Dendritic cell treated with granulocyte-macrophage colony-stimulating factor and Interleukin-4, amounts not matched to agents 40 ng/mL and 50 ng/mL, for 4 days (primary cell): ENCODE measurements at regions not wholly inside any gene's neighbourhood (a gene's known extent, or its start where the extent isn't known, plus 50 kb on each side); places are given as distances from the start of the nearest gene placed in this dataset.

Experiments used
- H3K27ac Mint-ChIP-seq: one replicate; pipeline ENCODE4 v1.8.0; 2022; ENCODE audit warnings: mild to moderate bottlenecking, mixed read lengths
- H3K27me3 Mint-ChIP-seq: one replicate; pipeline ENCODE4 v1.8.0; 2022; ENCODE audit warnings: mild to moderate bottlenecking, mixed read lengths
- H3K36me3 Mint-ChIP-seq: one replicate; pipeline ENCODE4 v1.8.0; 2022; ENCODE audit warnings: low read depth, mixed read lengths
- H3K4me1 Mint-ChIP-seq: one replicate; pipeline ENCODE4 v1.8.0; 2022; ENCODE audit warnings: low read depth, mixed read lengths
- H3K4me3 Mint-ChIP-seq: one replicate; pipeline ENCODE4 v1.8.0; 2022; ENCODE audit warnings: mild to moderate bottlenecking, moderate library complexity, mixed read lengths
- H3K9me3 Mint-ChIP-seq: one replicate; pipeline ENCODE4 v1.8.0; 2022; ENCODE audit warnings: mixed read lengths
- intact Hi-C: fragments of 100-400 bp; cut with micrococcal nuclease; formaldehyde crosslinking; loops from one replicate; pipeline ENCODE4 v1.15.0; 2022

DNA sequence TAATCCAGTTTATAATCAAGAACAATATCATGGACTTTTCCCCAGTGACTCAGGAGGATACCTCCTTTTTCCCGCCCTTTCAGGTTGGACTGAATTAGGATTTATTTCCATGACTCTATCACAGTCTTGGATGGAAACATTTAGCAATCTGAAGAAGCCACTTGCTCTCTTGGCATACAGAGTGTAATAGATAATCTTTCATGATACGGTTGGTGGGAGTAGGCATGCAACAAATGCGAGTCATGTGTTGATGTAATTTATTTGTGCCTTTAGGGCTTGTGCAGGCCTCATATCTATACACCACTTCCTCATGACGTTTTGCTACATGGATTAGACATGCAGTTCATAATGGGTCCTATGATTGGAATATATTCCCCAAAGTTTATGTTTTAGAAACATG, 54.2 kb upstream of the MCTP2 start:
- intact Hi-C loops, result loop anchor here (5.0 to 10.0 kb wide), 2 partner anchors 50 to 118 kb away; no protein-coding TSS in a partner anchor
- peaks cover 24% of the 10 kb centered on the region for H3K9me3 Mint-ChIP-seq
- H3K4me1 Mint-ChIP-seq, result peaks cover 43% of the 10 kb centered on the region
- H3K27me3 Mint-ChIP-seq, result peaks cover 30% of the 10 kb centered on the region
- no peak overlapping the region for H3K27ac Mint-ChIP-seq
- H3K36me3 Mint-ChIP-seq, result peaks cover 6% of the 10 kb centered on the region
- no peak overlapping the region for H3K4me3 Mint-ChIP-seq

DNA sequence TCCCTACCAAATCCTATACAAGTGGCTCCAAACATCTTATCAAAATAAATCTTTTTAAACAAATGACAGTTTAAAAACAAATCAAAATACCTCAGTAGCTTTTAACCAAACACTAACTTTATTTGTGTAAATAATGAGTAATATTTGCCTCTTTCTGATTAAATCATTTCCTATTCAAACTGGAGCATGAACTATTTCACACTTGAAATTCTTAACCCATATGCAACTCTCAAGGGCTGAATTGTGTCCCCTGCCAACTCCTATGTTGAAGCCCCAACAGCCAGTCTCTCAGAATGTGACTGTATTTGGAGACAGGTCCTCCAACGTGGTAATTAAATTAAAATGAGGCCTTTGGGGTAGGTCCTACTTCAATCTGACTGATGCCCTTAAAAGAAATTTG, 55.9 kb upstream of the MCTP2 start:
- Mint-ChIP-seq H3K4me1 (peaks cover 49% of the 10 kb centered on the region), H3K4me3 (no peak overlapping the region), H3K27me3 (peaks cover 30% of the 10 kb centered on the region), H3K27ac (no peak overlapping the region), H3K36me3 (peaks cover 12% of the 10 kb centered on the region), H3K9me3 (peaks cover 32% of the 10 kb centered on the region)
- intact Hi-C loops, result loop anchor here (5.0 to 10.0 kb wide), 2 partner anchors 52 to 119 kb away; no protein-coding TSS in a partner anchor

DNA sequence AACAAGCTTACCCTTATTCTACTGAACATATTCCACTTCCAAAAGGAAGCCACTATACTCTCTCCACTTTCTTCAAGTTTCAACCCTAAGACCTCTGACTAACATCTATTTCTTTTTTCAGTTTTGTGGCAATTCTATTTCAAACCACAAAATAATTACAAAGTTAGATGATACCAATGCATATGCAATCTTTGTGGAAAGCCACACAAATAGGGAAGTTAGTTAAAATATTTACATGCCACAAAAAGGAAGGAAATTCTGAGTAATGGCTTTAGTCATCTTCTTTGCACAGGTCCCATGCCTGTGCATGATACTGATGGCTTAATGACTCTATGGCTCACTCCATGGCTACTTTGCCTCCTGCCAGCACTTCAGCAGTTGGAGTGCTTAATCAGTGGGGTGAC, 57.0 kb upstream of the MCTP2 start:
- intact Hi-C loops, result loop anchor here (10.0 kb wide), 1 partner anchor 120 kb away; no protein-coding TSS in a partner anchor
- H3K9me3 Mint-ChIP-seq, result peaks cover 32% of the 10 kb centered on the region
- H3K27me3 Mint-ChIP-seq, result peaks cover 38% of the 10 kb centered on the region
- peaks cover 12% of the 10 kb centered on the region for H3K36me3 Mint-ChIP-seq
- peak overlapping the region; percentile 78 for H3K27ac Mint-ChIP-seq
- peak overlapping the region; percentile 22 for H3K4me3 Mint-ChIP-seq
- peaks cover 49% of the 10 kb centered on the region for H3K4me1 Mint-ChIP-seq

DNA sequence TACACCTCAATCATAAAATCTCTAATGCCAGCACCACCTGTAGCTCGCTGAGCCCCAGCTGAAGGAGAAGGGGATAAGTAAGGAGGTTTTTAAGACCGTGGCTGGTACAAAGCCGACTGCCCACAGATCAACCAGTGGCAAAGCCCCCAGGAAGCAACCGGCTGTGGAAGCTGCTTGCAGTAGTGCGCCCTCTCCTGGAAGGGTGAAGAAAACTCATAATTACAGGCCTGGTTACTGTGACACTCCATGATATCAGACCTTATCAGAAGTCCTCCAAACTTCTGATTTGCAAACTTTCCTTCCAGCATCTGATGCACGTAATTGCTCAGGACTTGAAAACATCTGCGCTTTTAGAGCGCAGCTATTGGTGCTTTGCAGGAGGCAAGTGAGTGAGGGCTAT, 63.1 kb upstream of the MCTP2 start:
- peaks cover 7% of the 10 kb centered on the region for H3K36me3 Mint-ChIP-seq
- H3K4me3 Mint-ChIP-seq, result no peak overlapping the region
- peaks cover 29% of the 10 kb centered on the region for H3K4me1 Mint-ChIP-seq
- intact Hi-C loops, result loop anchor here (5.0 to 10.0 kb wide), 3 partner anchors 64 to 427 kb away; partner anchors contain the start of gene MCTP2
- peaks cover 24% of the 10 kb centered on the region for H3K27me3 Mint-ChIP-seq
- H3K9me3 Mint-ChIP-seq, result peaks cover 28% of the 10 kb centered on the region
- H3K27ac Mint-ChIP-seq, result no peak overlapping the region

DNA sequence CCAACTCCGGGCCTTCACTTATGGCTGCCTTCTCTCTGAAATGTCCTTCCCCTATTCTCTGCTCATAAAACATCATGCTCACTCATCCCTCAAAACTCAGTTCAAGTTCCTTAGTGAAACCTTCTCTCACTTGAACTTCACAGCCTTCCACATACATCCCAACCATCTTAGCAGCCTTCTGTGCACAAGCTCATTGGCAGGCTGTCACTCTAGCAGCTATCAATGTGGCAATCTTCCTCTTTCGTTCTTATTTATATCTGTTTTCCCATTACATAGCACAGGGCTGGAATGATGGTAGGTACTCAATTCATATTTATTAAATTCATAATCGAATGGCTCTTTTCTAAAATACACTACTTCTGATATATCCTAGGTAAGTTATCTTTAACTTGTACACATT, 66.4 kb upstream of the MCTP2 start:
- Mint-ChIP-seq H3K36me3 (no peaks in the 10 kb centered on the region), H3K4me3 (no peak overlapping the region), H3K4me1 (peaks cover 11% of the 10 kb centered on the region), H3K9me3 (peaks cover 8% of the 10 kb centered on the region), H3K27me3 (peaks cover 24% of the 10 kb centered on the region), H3K27ac (peak overlapping the region; percentile 2)
- intact Hi-C loops, result loop anchor here (1.0 to 10.0 kb wide), 4 partner anchors 67 to 430 kb away; partner anchors contain the start of gene MCTP2

DNA sequence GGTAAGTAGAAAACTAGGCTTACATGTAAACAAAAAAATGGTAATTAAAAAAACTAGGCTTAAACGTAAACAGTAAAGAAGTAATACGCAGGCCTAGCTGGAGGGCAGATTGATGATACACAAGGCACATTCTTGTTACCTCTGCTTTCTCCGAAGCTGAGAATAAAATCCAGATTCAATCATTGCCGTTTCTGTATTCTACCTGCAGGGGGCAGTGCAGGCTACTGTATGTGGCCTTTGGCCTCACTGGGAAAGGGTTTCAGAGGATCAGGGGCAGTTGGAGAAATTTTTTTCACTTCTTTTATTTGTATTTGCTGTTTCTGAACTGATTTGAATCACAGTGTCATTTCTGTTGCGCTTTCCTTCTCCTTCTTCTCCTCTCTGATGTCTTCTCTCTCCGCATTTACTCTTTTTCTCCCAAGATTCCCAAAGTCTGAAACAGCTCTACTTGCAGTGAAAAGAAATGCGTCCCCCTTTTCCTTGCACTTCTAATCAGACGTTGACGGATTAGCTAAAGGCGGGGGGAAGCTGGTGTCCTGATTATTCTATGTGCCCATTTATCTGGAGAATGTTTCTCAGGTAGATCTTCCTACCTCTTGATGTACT, 67.1 kb upstream of the MCTP2 start:
- H3K4me1 Mint-ChIP-seq, result peaks cover 11% of the 10 kb centered on the region
- H3K9me3 Mint-ChIP-seq, result peaks cover 8% of the 10 kb centered on the region
- H3K4me3 Mint-ChIP-seq, result no peak overlapping the region
- H3K36me3 Mint-ChIP-seq, result no peaks in the 10 kb centered on the region
- intact Hi-C loops, result loop anchor here (1.0 to 10.0 kb wide), 3 partner anchors 160 to 430 kb away; no protein-coding TSS in a partner anchor
- peak overlapping the region; percentile 2 for H3K27ac Mint-ChIP-seq
- H3K27me3 Mint-ChIP-seq, result peaks cover 19% of the 10 kb centered on the region

DNA sequence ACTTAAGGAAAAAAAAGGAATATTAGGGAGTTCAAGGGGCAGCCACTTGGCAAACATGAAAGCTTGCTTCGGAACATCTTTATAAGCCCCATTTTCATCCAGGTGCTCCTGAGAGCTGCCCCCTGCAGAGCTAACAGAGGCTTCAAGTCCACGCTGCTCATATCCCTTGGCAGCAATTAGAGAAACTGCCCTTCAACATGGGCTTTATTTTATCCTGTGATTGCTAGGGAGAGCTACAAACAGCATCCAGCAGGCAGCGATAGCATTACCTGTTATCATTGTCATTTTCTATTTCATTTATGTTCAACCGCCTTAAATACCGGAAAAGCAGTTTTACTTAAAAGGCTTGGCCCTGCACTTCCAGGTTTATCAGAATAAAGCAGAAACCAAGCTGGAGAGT, 68.4 kb upstream of the MCTP2 start:
- no peak overlapping the region for H3K27ac Mint-ChIP-seq
- intact Hi-C loops, result loop anchor here (10.0 kb wide), 2 partner anchors 302 to 432 kb away; no protein-coding TSS in a partner anchor
- peaks cover 11% of the 10 kb centered on the region for H3K4me1 Mint-ChIP-seq

DNA sequence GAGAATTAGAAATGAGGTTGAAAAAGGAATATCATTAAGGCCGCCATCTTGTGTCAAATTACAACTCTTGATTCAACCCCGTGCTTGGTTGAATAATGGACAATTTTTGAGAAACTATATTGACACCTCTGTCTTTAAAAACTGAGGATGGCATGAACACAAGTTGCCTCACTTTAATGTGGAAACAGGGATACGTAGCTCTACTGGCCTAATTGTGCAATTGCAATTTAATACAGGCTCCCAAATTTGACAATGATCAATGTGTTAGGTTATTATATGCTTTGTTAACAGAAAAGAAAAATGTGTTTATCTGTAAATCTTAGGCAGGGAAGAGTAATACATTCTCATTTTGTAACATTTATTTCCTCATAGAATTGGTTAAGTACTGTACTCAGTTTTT, 77.1 kb upstream of the MCTP2 start:
- Mint-ChIP-seq H3K36me3 (no peaks in the 10 kb centered on the region), H3K9me3 (peaks cover 8% of the 10 kb centered on the region), H3K4me3 (no peak overlapping the region), H3K27ac (no peak overlapping the region), H3K4me1 (no peaks in the 10 kb centered on the region), H3K27me3 (peaks cover 2% of the 10 kb centered on the region)
- intact Hi-C loops, result no loop called here

More for the DNA sequence above, 68.4 kb upstream of the MCTP2 start:
- no peaks in the 10 kb centered on the region for H3K36me3 Mint-ChIP-seq
- H3K27me3 Mint-ChIP-seq, result peaks cover 19% of the 10 kb centered on the region
- H3K9me3 Mint-ChIP-seq, result peaks cover 8% of the 10 kb centered on the region
- H3K4me3 Mint-ChIP-seq, result no peak overlapping the region

DNA sequence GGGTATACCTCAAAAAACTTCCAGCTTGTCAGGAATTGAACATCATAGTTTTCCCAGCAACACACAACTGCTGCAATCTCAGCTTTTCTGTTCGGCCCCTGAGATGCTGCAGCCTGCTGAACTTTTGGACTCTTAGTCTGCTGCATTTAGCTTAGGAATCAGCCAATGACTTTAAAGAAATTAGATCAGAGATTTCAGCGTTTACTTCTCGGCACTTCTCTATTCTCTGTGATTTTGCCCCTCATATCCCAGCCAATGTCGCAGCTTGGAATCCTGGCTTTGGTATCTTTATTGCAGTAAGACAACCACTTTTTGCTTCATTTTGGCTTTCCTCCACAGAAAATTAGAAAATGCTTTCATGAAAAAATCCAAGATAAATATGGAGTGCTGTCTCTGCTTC, 86.3 kb upstream of the MCTP2 start:
- H3K27ac Mint-ChIP-seq, result no peak overlapping the region
- intact Hi-C loops, result no loop called here
- peaks cover 12% of the 10 kb centered on the region for H3K9me3 Mint-ChIP-seq
- peaks cover 4% of the 10 kb centered on the region for H3K27me3 Mint-ChIP-seq
- no peak overlapping the region for H3K4me3 Mint-ChIP-seq
- H3K4me1 Mint-ChIP-seq, result no peaks in the 10 kb centered on the region
- H3K36me3 Mint-ChIP-seq, result no peaks in the 10 kb centered on the region

DNA sequence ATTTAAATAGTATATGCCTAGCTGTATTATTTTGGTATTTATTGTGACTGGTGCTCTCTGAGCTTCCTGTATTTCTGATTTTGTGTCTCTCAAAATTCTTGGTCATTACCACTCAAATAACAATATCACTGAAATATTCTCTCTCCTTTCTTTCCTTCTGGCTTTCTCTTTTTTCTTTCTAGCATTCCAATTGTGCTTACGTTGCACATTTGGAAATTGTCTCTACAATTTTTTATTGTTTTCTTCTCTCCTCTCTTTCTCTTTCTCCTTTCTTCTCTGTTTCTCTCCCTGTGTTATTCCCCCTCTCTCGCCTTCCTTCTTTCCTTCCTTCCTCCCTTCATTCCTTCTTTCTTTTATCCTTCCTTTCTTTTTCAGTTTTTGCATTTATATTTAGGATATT, 89.6 kb upstream of the MCTP2 start:
- Mint-ChIP-seq H3K9me3 (peaks cover 12% of the 10 kb centered on the region), H3K4me3 (no peak overlapping the region), H3K27me3 (peaks cover 6% of the 10 kb centered on the region)

DNA sequence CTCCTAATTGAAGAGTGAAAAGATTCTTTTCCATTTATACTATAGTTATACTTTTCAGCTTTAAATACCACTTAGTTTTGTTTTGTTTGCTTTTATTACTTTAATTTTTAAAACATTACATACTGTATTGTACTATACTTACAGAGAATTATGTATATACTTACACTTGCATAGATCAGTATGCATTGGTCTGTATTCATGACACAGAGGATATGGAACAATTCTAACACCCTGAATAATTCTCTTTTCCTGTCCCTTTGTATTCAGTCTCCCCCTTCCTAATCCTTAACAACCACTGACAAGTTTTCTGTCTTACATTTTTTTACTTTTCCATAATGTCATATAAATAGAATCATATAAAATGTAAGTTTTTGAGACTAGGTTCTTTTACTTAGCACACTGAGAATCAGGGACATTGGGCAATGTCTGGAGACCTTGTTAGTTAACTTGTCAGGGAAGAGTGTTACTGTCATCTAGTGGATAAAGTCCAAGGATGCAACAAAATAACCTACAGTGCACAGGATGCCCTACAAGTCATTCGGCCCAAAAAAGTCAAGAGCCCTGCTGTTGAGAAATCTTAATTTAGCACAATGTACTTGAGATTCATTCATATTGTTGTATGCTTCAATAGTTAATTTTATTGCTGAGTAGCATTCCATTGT, 95.7 kb upstream of the MCTP2 start:
- H3K27me3 Mint-ChIP-seq, result peaks cover 8% of the 10 kb centered on the region
- intact Hi-C loops, result no loop called here
- no peak overlapping the region for H3K27ac Mint-ChIP-seq
- no peak overlapping the region for H3K4me3 Mint-ChIP-seq
- no peaks in the 10 kb centered on the region for H3K4me1 Mint-ChIP-seq
- no peaks in the 10 kb centered on the region for H3K36me3 Mint-ChIP-seq
- no peaks in the 10 kb centered on the region for H3K9me3 Mint-ChIP-seq

More for the DNA sequence above, 89.6 kb upstream of the MCTP2 start:
- no peaks in the 10 kb centered on the region for H3K36me3 Mint-ChIP-seq
- intact Hi-C loops, result no loop called here
- H3K27ac Mint-ChIP-seq, result no peak overlapping the region
- no peaks in the 10 kb centered on the region for H3K4me1 Mint-ChIP-seq

DNA sequence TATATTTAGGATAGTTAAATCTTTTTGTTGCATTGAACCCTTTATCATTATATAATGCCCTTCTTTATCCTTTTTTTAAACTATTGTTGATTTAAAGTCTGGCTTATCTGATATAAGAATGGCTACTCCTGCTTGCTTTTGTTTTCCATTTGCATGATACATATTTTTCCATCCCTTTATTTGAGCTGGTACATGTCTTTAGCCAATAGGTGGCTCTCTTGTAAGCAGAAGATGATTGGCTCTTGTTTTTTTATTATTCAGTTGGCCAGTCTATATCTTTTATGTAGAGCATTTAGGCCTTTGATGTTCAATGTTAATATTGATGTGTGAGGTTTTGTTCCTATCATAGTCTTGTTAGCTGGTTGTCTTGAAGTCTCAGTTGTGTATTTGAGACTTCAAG, 99.5 kb upstream of the MCTP2 start:
- H3K4me3 Mint-ChIP-seq, result no peak overlapping the region
- intact Hi-C loops, result no loop called here
- no peaks in the 10 kb centered on the region for H3K9me3 Mint-ChIP-seq
- peaks cover 9% of the 10 kb centered on the region for H3K27me3 Mint-ChIP-seq
- no peak overlapping the region for H3K27ac Mint-ChIP-seq
- no peaks in the 10 kb centered on the region for H3K36me3 Mint-ChIP-seq
- no peaks in the 10 kb centered on the region for H3K4me1 Mint-ChIP-seq

DNA sequence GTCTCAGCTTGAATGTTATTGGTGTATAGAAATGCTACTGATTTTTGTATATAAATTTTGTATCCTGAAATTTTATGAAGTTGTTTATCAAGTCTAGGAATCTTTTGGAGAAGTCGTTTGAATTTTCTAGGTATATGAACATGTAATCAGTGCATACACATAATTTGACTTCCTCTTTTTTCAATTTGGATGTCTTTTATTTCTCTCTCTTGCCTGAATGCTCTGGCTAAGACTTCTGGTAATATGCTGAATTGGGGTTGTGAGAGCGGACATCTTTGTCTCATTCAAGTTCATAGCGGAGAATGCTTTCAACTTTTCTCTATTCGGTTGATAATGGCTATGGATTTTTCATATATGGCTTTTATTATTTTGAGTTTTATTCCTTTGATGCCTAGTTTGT, 100.9 kb upstream of the MCTP2 start:
- peaks cover 9% of the 10 kb centered on the region for H3K27me3 Mint-ChIP-seq
- intact Hi-C loops, result no loop called here
- no peaks in the 10 kb centered on the region for H3K4me1 Mint-ChIP-seq

DNA sequence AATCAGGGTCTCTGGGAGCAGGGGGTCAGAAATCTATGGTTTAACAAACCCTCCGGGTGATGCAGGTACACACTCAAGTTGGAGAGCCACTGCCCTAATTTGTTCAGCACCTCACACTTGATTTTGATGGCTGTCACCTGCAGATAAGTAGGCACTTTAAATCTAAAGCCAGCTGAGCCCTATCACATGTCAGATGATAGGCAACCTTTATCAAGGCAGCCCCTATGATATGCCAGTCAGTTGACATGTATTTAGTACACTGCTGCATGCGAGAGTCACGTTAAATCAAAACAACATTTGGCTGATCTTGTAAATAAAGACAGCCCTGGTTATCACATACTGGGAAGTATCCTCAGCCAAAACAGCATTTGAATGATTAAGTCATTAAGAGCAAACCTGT, 104.4 kb upstream of the MCTP2 start:
- H3K36me3 Mint-ChIP-seq, result no peaks in the 10 kb centered on the region
- H3K27ac Mint-ChIP-seq, result no peak overlapping the region
- intact Hi-C loops, result no loop called here
- H3K9me3 Mint-ChIP-seq, result no peaks in the 10 kb centered on the region
- H3K4me1 Mint-ChIP-seq, result peaks cover 6% of the 10 kb centered on the region
- no peak overlapping the region for H3K4me3 Mint-ChIP-seq
- H3K27me3 Mint-ChIP-seq, result peaks cover 7% of the 10 kb centered on the region

More for the DNA sequence above, 100.9 kb upstream of the MCTP2 start:
- Mint-ChIP-seq H3K36me3 (no peaks in the 10 kb centered on the region), H3K27ac (no peak overlapping the region), H3K9me3 (no peaks in the 10 kb centered on the region), H3K4me3 (no peak overlapping the region)
